Mesenchymal stem cell (in vitro differentiated cells and primary cell): ENCODE measurements at regions not wholly inside any gene's neighbourhood (a gene's known extent, or its start where the extent isn't known, plus 50 kb on each side); places are given as distances from the start of the nearest gene placed in this dataset.

Experiments used
- DNase-seq: peaks from one replicate; pipeline ENCODE4 v3.0.0-alpha.2; 2013
- H2AFZ ChIP-seq: one replicate; pipeline ENCODE4 v1.6.1; 2013; ENCODE audit warnings: low read depth, mild to moderate bottlenecking, control low read depth, inconsistent platforms, low read length, moderate library complexity
- H2AK5ac ChIP-seq: 2 replicates; pipeline ENCODE4 v1.6.1; 2013; ENCODE audit warnings: low read length, moderate library complexity, mild to moderate bottlenecking, inconsistent platforms; ENCODE audit not compliant: severe bottlenecking
- H2BK120ac ChIP-seq: one replicate; pipeline ENCODE4 v1.6.1; 2013; ENCODE audit warnings: low read depth, mild to moderate bottlenecking, inconsistent platforms, low read length, moderate library complexity
- H2BK12ac ChIP-seq, 2 experiments: one replicate each; pipeline ENCODE4 v1.6.1; 2013; ENCODE audit warnings: inconsistent platforms in 2 of 2, low read length in 2 of 2, mild to moderate bottlenecking in 2 of 2, moderate library complexity in 2 of 2, control low read depth in 1 of 2
- H2BK15ac ChIP-seq: one replicate; pipeline ENCODE4 v1.6.1; 2013; ENCODE audit warnings: mild to moderate bottlenecking, low read depth, inconsistent platforms; ENCODE audit not compliant: poor library complexity, severe bottlenecking
- H2BK5ac ChIP-seq: 2 replicates; pipeline ENCODE4 v1.6.1; 2013; ENCODE audit warnings: low read depth, mild to moderate bottlenecking, low read length, control low read depth, inconsistent platforms; ENCODE audit not compliant: poor library complexity, severe bottlenecking
- H3K14ac ChIP-seq, 2 experiments: one replicate each; pipeline ENCODE4 v1.6.1; 2013; ENCODE audit warnings: inconsistent platforms in 2 of 2, low read length in 2 of 2, control low read depth in 1 of 2, mild to moderate bottlenecking in 1 of 2, moderate library complexity in 1 of 2
- H3K18ac ChIP-seq, 2 experiments: one replicate each; pipeline ENCODE4 v1.6.1; 2013; ENCODE audit warnings: inconsistent platforms in 2 of 2, low read length in 2 of 2, control low read depth in 1 of 2, low read depth in 1 of 2, mild to moderate bottlenecking in 1 of 2
- H3K23ac ChIP-seq, 2 experiments: one replicate each; pipeline ENCODE4 v1.6.1; 2013; ENCODE audit warnings: inconsistent platforms in 2 of 2, low read length in 2 of 2, mild to moderate bottlenecking in 2 of 2, moderate library complexity in 2 of 2, control low read depth in 1 of 2
- H3K27ac ChIP-seq: 2 replicates; pipeline ENCODE4 v1.5.1; 2013; ENCODE audit warnings: mild to moderate bottlenecking, moderate library complexity, low read length, control low read depth, inconsistent platforms; ENCODE audit not compliant: poor library complexity, severe bottlenecking
- H3K27me3 ChIP-seq, 2 experiments: 2 replicates each; pipeline versions ENCODE4 v1.6.1 to v1.7.0; 2013; ENCODE audit warnings: low read length in 2 of 2, mild to moderate bottlenecking in 2 of 2, moderate library complexity in 2 of 2, control low read depth in 1 of 2, inconsistent platforms in 1 of 2; ENCODE audit not compliant: control insufficient read depth in 1 of 2, insufficient read depth in 1 of 2
- H3K36me3 ChIP-seq, 2 experiments: 2 replicates each; pipeline versions ENCODE4 v1.6.1 to v1.7.0; 2013; ENCODE audit warnings: low read length in 2 of 2, control low read depth in 1 of 2, inconsistent platforms in 1 of 2, low read depth in 1 of 2, mild to moderate bottlenecking in 1 of 2; ENCODE audit not compliant: insufficient read depth in 2 of 2, control insufficient read depth in 1 of 2
- H3K4ac ChIP-seq, 2 experiments: one replicate each; pipeline ENCODE4 v1.6.1; 2013; ENCODE audit warnings: inconsistent platforms in 2 of 2, low read length in 2 of 2, mild to moderate bottlenecking in 2 of 2, moderate library complexity in 2 of 2, control low read depth in 1 of 2, low read depth in 1 of 2
- H3K4me1 ChIP-seq: 2 replicates; pipeline ENCODE4 v1.6.1; 2013; ENCODE audit warnings: low read depth, low read length, control low read depth; ENCODE audit not compliant: control insufficient read depth, insufficient read depth
- H3K4me2 ChIP-seq: 2 replicates; pipeline ENCODE4 v1.6.1; 2013; ENCODE audit warnings: low read length, mild to moderate bottlenecking, inconsistent platforms; ENCODE audit not compliant: poor library complexity, severe bottlenecking
- H3K4me3 ChIP-seq, 2 experiments: 2 replicates each; pipeline versions ENCODE4 v1.5.1 to v1.7.0; 2013; ENCODE audit warnings: low read length in 2 of 2, mild to moderate bottlenecking in 2 of 2, control low read depth in 1 of 2, low read depth in 1 of 2; ENCODE audit not compliant: insufficient read depth in 1 of 2
- H3K79me1 ChIP-seq: replicated peaks from 2 replicates; pipeline ENCODE4 v1.6.1; 2013; ENCODE audit warnings: mild to moderate bottlenecking, control low read depth, low read length, inconsistent platforms; ENCODE audit not compliant: poor library complexity, severe bottlenecking
- H3K9ac ChIP-seq: 2 replicates; pipeline ENCODE4 v1.7.0; 2013; ENCODE audit warnings: mild to moderate bottlenecking, low read length, moderate library complexity
- H3K9me3 ChIP-seq: 2 replicates; pipeline ENCODE4 v1.7.0; 2013; ENCODE audit warnings: mild to moderate bottlenecking, low read length; ENCODE audit not compliant: control insufficient read depth
- H4K8ac ChIP-seq: one replicate; pipeline ENCODE4 v1.6.1; 2013; ENCODE audit warnings: inconsistent platforms, mild to moderate bottlenecking, low read length, moderate library complexity
- H4K91ac ChIP-seq: one replicate; pipeline ENCODE4 v1.6.1; 2013; ENCODE audit warnings: mild to moderate bottlenecking, low read length, inconsistent platforms
- WGBS: methylation state at CpG from one replicate; pipeline ENCODE4 v1.1.7; 2013; ENCODE audit warnings: mixed read lengths; 5-methylcytosine and 5-hydroxymethylcytosine counted together

GRCh38 chr12:94872971-94873733 is 130.3 kb downstream of the NDUFA12 start:
- Histone ChIP-seq H2BK5ac (no peak overlapping the region), H4K8ac (no peak overlapping the region), H3K9me3 (no peaks in the 10 kb centered on the region), H2BK12ac (no peak overlapping the region), H3K4ac (no peak overlapping the region), H2BK15ac (peak overlapping the region; percentile 89), H2BK120ac (no peak overlapping the region), H3K9ac (no peak overlapping the region), H3K4me3 (peak overlapping the region in 1 of 2 experiments; percentile 53), H3K23ac (no peak overlapping the region), H3K18ac (no peak overlapping the region), H4K91ac (no peak overlapping the region), H3K4me1 (peaks cover 18% of the 10 kb centered on the region), H3K36me3 (no peaks in the 10 kb centered on the region), H3K4me2 (peak overlapping the region; percentile 90), H3K27ac (no peak overlapping the region), H3K27me3 (peaks cover 57 to 65% of the 10 kb centered on the region in 2 experiments), H3K79me1 (no peaks in the 10 kb centered on the region), H3K14ac (no peak overlapping the region), H2AK5ac (no peak overlapping the region), H2AFZ (no peak overlapping the region)
- 2% methylated on average over 48 of the region's 80 CpGs for WGBS
- no peak for DNase-seq

GRCh38 chr12:94872671-94872970 is 130.9 kb downstream of the NDUFA12 start:
- no peak overlapping the region for H2AFZ ChIP-seq
- H3K79me1 ChIP-seq: no peaks in the 10 kb centered on the region
- no peak overlapping the region for H2BK15ac ChIP-seq
- H3K9me3 ChIP-seq: no peaks in the 10 kb centered on the region
- H2BK5ac ChIP-seq: no peak overlapping the region
- H3K4ac ChIP-seq: no peak overlapping the region
- H3K4me2 ChIP-seq: no peak overlapping the region
- no peak overlapping the region for H4K8ac ChIP-seq
- H3K4me1 ChIP-seq: peaks cover 18% of the 10 kb centered on the region
- H3K18ac ChIP-seq: no peak overlapping the region
- DNase-seq: no peak
- H4K91ac ChIP-seq: no peak overlapping the region
- no peak overlapping the region for H2AK5ac ChIP-seq
- H3K23ac ChIP-seq: no peak overlapping the region
- no peak overlapping the region for H3K4me3 ChIP-seq
- H3K27me3 ChIP-seq: peaks cover 52 to 59% of the 10 kb centered on the region in 2 experiments
- H2BK12ac ChIP-seq: no peak overlapping the region
- WGBS: 44% methylated on average over 8 of the region's 8 CpGs
- H3K36me3 ChIP-seq: no peaks in the 10 kb centered on the region
- H3K27ac ChIP-seq: no peak overlapping the region
- no peak overlapping the region for H2BK120ac ChIP-seq
- H3K14ac ChIP-seq: no peak overlapping the region
- H3K9ac ChIP-seq: no peak overlapping the region

- Histone ChIP-seq H2AFZ (no peak overlapping the region), H3K23ac (no peak overlapping the region), H3K14ac (no peak overlapping the region), H3K4me3 (no peak overlapping the region), H2AK5ac (no peak overlapping the region), H2BK15ac (no peak overlapping the region), H2BK12ac (no peak overlapping the region), H3K4me1 (peaks cover 18% of the 10 kb centered on the region), H2BK120ac (no peak overlapping the region), H4K8ac (no peak overlapping the region), H3K18ac (no peak overlapping the region), H3K9ac (no peak overlapping the region), H4K91ac (no peak overlapping the region), H3K36me3 (no peaks in the 10 kb centered on the region), H3K4ac (no peak overlapping the region), H3K27me3 (peaks cover 52 to 58% of the 10 kb centered on the region in 2 experiments), H3K27ac (no peak overlapping the region), H2BK5ac (no peak overlapping the region), H3K4me2 (no peak overlapping the region), H3K9me3 (no peaks in the 10 kb centered on the region), H3K79me1 (no peaks in the 10 kb centered on the region)
- DNase-seq: no peak
- 91% methylated on average over 8 of the region's 11 CpGs for WGBS
These were observed 131.4 kb downstream of the NDUFA12 start for GRCh38 chr12:94872007-94872653.

GRCh38 chr12:94870511-94870910 is 133.0 kb downstream of the NDUFA12 start:
- Histone ChIP-seq H3K23ac (no peak overlapping the region), H2BK12ac (no peak overlapping the region), H2BK5ac (no peak overlapping the region), H4K8ac (no peak overlapping the region), H3K4me1 (peaks cover 21% of the 10 kb centered on the region), H3K27me3 (peaks cover 44 to 58% of the 10 kb centered on the region in 2 experiments), H3K27ac (no peak overlapping the region), H3K18ac (no peak overlapping the region), H3K79me1 (no peaks in the 10 kb centered on the region), H3K9ac (no peak overlapping the region), H3K4ac (no peak overlapping the region), H2AFZ (no peak overlapping the region), H2BK15ac (no peak overlapping the region), H4K91ac (no peak overlapping the region), H3K4me3 (no peak overlapping the region), H3K14ac (no peak overlapping the region), H3K9me3 (no peaks in the 10 kb centered on the region), H2AK5ac (no peak overlapping the region), H2BK120ac (no peak overlapping the region), H3K4me2 (no peak overlapping the region), H3K36me3 (no peaks in the 10 kb centered on the region)
- DNase-seq: no peak
- WGBS: 95% methylated on average over 5 of the region's 5 CpGs
